H9 (cell line): ENCODE measurements at regions not wholly inside any gene's neighbourhood (a gene's known extent, or its start where the extent isn't known, plus 50 kb on each side); places are given as distances from the start of the nearest gene placed in this dataset.

Source experiments
- DNase-seq: peaks from one replicate; pipeline ENCODE4 v3.0.0-alpha.2; 2017
- H2AFZ ChIP-seq: one replicate; pipeline ENCODE4 v1.6.1; 2013; ENCODE audit warnings: mild to moderate bottlenecking, low read length, control low read depth, moderate library complexity
- H2AK5ac ChIP-seq: 2 replicates; pipeline ENCODE4 v1.6.1; 2013; ENCODE audit warnings: low read length, control low read depth, mixed read lengths; ENCODE audit not compliant: insufficient read length
- H2BK120ac ChIP-seq: one replicate; pipeline ENCODE4 v1.6.1; 2013; ENCODE audit warnings: low read depth, mild to moderate bottlenecking, low read length, control low read depth, inconsistent platforms; ENCODE audit not compliant: poor library complexity, severe bottlenecking
- H2BK12ac ChIP-seq: 2 replicates; pipeline ENCODE4 v1.6.1; 2013; ENCODE audit warnings: low read length, control low read depth, mixed read lengths, low read depth; ENCODE audit not compliant: insufficient read length
- H2BK15ac ChIP-seq: 2 replicates; pipeline ENCODE4 v1.6.1; 2013; ENCODE audit warnings: low read depth, low read length, control low read depth
- H2BK20ac ChIP-seq: one replicate; pipeline ENCODE4 v1.6.1; 2013; ENCODE audit warnings: low read depth, mild to moderate bottlenecking, low read length, control low read depth, inconsistent platforms; ENCODE audit not compliant: poor library complexity, severe bottlenecking
- H2BK5ac ChIP-seq: 2 replicates; pipeline ENCODE4 v1.6.1; 2013; ENCODE audit warnings: low read length, control low read depth, mixed read lengths; ENCODE audit not compliant: insufficient read length
- H3K14ac ChIP-seq: 2 replicates; pipeline ENCODE4 v1.6.1; 2013; ENCODE audit warnings: low read length, control low read depth; ENCODE audit not compliant: insufficient read depth
- H3K18ac ChIP-seq: 2 replicates; pipeline ENCODE4 v1.6.1; 2013; ENCODE audit warnings: low read depth, mild to moderate bottlenecking, mixed read lengths, low read length, control low read depth; ENCODE audit not compliant: insufficient read length
- H3K23ac ChIP-seq: 2 replicates; pipeline ENCODE4 v1.6.1; 2013; ENCODE audit warnings: low read length, control low read depth, mixed read lengths, low read depth; ENCODE audit not compliant: insufficient read length
- H3K23me2 ChIP-seq: 2 replicates; pipeline ENCODE4 v1.6.1; 2013; ENCODE audit warnings: low read depth, mild to moderate bottlenecking, mixed read lengths, low read length, control low read depth; ENCODE audit not compliant: insufficient read length, poor library complexity, severe bottlenecking
- H3K27ac ChIP-seq: 2 replicates; pipeline ENCODE4 v1.5.1; 2013; ENCODE audit warnings: low read length, control low read depth, mixed read lengths, low read depth; ENCODE audit not compliant: insufficient read length
- H3K27me3 ChIP-seq: 2 replicates; pipeline ENCODE4 v1.6.1; 2013; ENCODE audit warnings: low read length, control low read depth, inconsistent platforms; ENCODE audit not compliant: insufficient read depth
- H3K4ac ChIP-seq: 2 replicates; pipeline ENCODE4 v1.6.1; 2013; ENCODE audit warnings: low read depth, mild to moderate bottlenecking, control low read depth, inconsistent platforms, low read length, moderate library complexity
- H3K4me1 ChIP-seq: 2 replicates; pipeline ENCODE4 v1.6.1; 2013; ENCODE audit warnings: low read length, control low read depth, inconsistent platforms; ENCODE audit not compliant: insufficient read depth
- H3K4me2 ChIP-seq: 2 replicates; pipeline ENCODE4 v1.6.1; 2013; ENCODE audit warnings: low read length, control low read depth, mixed read lengths; ENCODE audit not compliant: insufficient read length, insufficient read depth
- H3K56ac ChIP-seq: 2 replicates; pipeline ENCODE4 v1.6.1; 2013; ENCODE audit warnings: low read depth, mild to moderate bottlenecking, mixed read lengths, low read length, control low read depth; ENCODE audit not compliant: insufficient read length
- H3K79me1 ChIP-seq: 2 replicates; pipeline ENCODE4 v1.6.1; 2013; ENCODE audit warnings: low read depth, mild to moderate bottlenecking, moderate library complexity, low read length, control low read depth, inconsistent platforms; ENCODE audit not compliant: insufficient read depth, poor library complexity, severe bottlenecking
- H3K79me2 ChIP-seq: 2 replicates; pipeline ENCODE4 v1.6.1; 2013; ENCODE audit warnings: low read length, control low read depth, inconsistent platforms; ENCODE audit not compliant: insufficient read depth
- H3K9ac ChIP-seq: 2 replicates; pipeline ENCODE4 v1.6.1; 2013; ENCODE audit warnings: low read length, control low read depth, mixed read lengths; ENCODE audit not compliant: insufficient read length; ENCODE audit errors: extremely low read depth
- H3K9me3 ChIP-seq: one replicate; pipeline ENCODE4 v1.6.1; 2013; ENCODE audit warnings: low read depth, low read length, inconsistent platforms; ENCODE audit not compliant: control insufficient read depth
- H3T11ph ChIP-seq: one replicate; pipeline ENCODE4 v1.6.1; 2013; ENCODE audit warnings: mild to moderate bottlenecking, low read length, control low read depth, inconsistent platforms
- H4K20me1 ChIP-seq: one replicate; pipeline ENCODE4 v1.6.1; 2013; ENCODE audit not compliant: control insufficient read depth, insufficient read length, insufficient read depth
- H4K5ac ChIP-seq: 2 replicates; pipeline ENCODE4 v1.6.1; 2013; ENCODE audit warnings: low read depth, mild to moderate bottlenecking, mixed read lengths, low read length, control low read depth; ENCODE audit not compliant: insufficient read length
- H4K8ac ChIP-seq: replicated peaks from 2 replicates; pipeline ENCODE4 v1.6.1; 2013; ENCODE audit warnings: low read length, control low read depth, mixed read lengths, low read depth; ENCODE audit not compliant: insufficient read length
- H4K91ac ChIP-seq: 2 replicates; pipeline ENCODE4 v1.6.1; 2013; ENCODE audit warnings: low read depth, mild to moderate bottlenecking, moderate library complexity, mixed read lengths, low read length, control low read depth; ENCODE audit not compliant: insufficient read length
- H3K27ac Mint-ChIP-seq, 3 experiments: 2 replicates in 2 of 3; 3 replicates in 1 of 3; pipeline ENCODE4 v1.8.0; 2020 to 2021; ENCODE audit warnings: mixed read lengths in 3 of 3, mild to moderate bottlenecking in 1 of 3, moderate library complexity in 1 of 3
- H3K27me3 Mint-ChIP-seq: 2 replicates; pipeline ENCODE4 v1.8.0; 2021; ENCODE audit warnings: low read depth, mild to moderate bottlenecking, moderate library complexity, mixed read lengths
- H3K36me3 Mint-ChIP-seq, 3 experiments: 2 replicates in 2 of 3; 3 replicates in 1 of 3; pipeline ENCODE4 v1.8.0; 2020 to 2021; ENCODE audit warnings: low read depth in 3 of 3, mixed read lengths in 3 of 3; ENCODE audit not compliant: insufficient read depth in 1 of 3
- H3K4me1 Mint-ChIP-seq, 2 experiments: 2 replicates each; pipeline ENCODE4 v1.8.0; 2020; ENCODE audit warnings: mixed read lengths in 2 of 2
- H3K4me3 Mint-ChIP-seq, 2 experiments: 2 replicates in 1 of 2; 3 replicates in 1 of 2; pipeline ENCODE4 v1.8.0; 2020 to 2021; ENCODE audit warnings: mild to moderate bottlenecking in 2 of 2, mixed read lengths in 2 of 2, moderate library complexity in 1 of 2
- H3K9me3 Mint-ChIP-seq, 2 experiments: 2 replicates in 1 of 2; 3 replicates in 1 of 2; pipeline ENCODE4 v1.8.0; 2020; ENCODE audit warnings: mild to moderate bottlenecking in 2 of 2, mixed read lengths in 2 of 2, moderate library complexity in 1 of 2
- CTCF ChIP-seq: fragments of 200-600 bp; sonication (generic); conservative IDR thresholded peaks from 3 replicates; pipeline ENCODE4 v1.8.0; 2021; ENCODE audit warnings: antibody characterized with exemption, mild to moderate bottlenecking
- WGBS: extraction: QIAGEN DNeasy Blood & Tissue Kit; methylation state at CpG from one replicate; pipeline ENCODE4 v1.1.7; 2013; ENCODE audit warnings: missing lambda C conversion rate, low lambda C conversion rate, mixed read lengths; ENCODE audit not compliant: insufficient read length; ENCODE audit errors: extremely low coverage; 5-methylcytosine and 5-hydroxymethylcytosine counted together

GRCh38 chr13:111008351-111008750, 93.5 kb upstream of the ANKRD10 start:
- Mint-ChIP-seq H3K27me3 (peaks cover 9% of the 10 kb centered on the region), H3K36me3 (no peaks in the 10 kb centered on the region), H3K4me1 (peaks cover 9 to 10% of the 10 kb centered on the region in 2 experiments), H3K27ac (no peak overlapping the region), H3K9me3 (no peaks in the 10 kb centered on the region), H3K4me3 (no peak overlapping the region)
- Histone ChIP-seq H3K23me2 (no peaks in the 10 kb centered on the region), H2BK15ac (no peak overlapping the region), H3K4me1 (no peaks in the 10 kb centered on the region), H3T11ph (no peak overlapping the region), H3K23ac (no peak overlapping the region), H3K27ac (no peak overlapping the region), H3K79me2 (no peaks in the 10 kb centered on the region), H3K79me1 (no peaks in the 10 kb centered on the region), H3K4me2 (no peak overlapping the region), H3K9me3 (no peaks in the 10 kb centered on the region), H2AK5ac (no peak overlapping the region), H2BK120ac (no peak overlapping the region), H4K8ac (no peak overlapping the region), H3K14ac (no peak overlapping the region), H2AFZ (no peak overlapping the region), H4K5ac (no peak overlapping the region), H3K56ac (no peak overlapping the region), H4K20me1 (no peaks in the 10 kb centered on the region), H3K27me3 (no peaks in the 10 kb centered on the region), H3K9ac (no peak overlapping the region), H3K4ac (no peak overlapping the region), H4K91ac (no peak overlapping the region), H2BK5ac (no peak overlapping the region), H2BK12ac (no peak overlapping the region), H3K18ac (no peak overlapping the region), H2BK20ac (no peak overlapping the region)
- DNase-seq: no peak
- TF ChIP-seq CTCF: no peak
- no CpG with 5 or more reads among the region's 6 CpGs for WGBS
